HEK293 (cell line): ENCODE measurements at regions not wholly inside any gene's neighbourhood (a gene's known extent, or its start where the extent isn't known, plus 50 kb on each side); places are given as distances from the start of the nearest gene placed in this dataset.

Experiments used
- OSR2 ChIP-seq: fragments of 450-650 bp; formaldehyde crosslinking; IDR thresholded peaks from 2 replicates; pipeline ENCODE4 v1.5.1; 2016; ENCODE audit warnings: missing biosample characterization, missing genetic modification characterization
- YY1 ChIP-seq: fragments of 450-650 bp; formaldehyde crosslinking; IDR thresholded peaks from 2 replicates; pipeline ENCODE4 v1.5.1; 2018; ENCODE audit warnings: missing biosample characterization, missing genetic modification characterization
- ZBTB21 ChIP-seq: fragments of 450-650 bp; formaldehyde crosslinking; IDR thresholded peaks from 2 replicates; pipeline ENCODE4 v1.5.1; 2017; ENCODE audit warnings: missing biosample characterization, missing genetic modification characterization
- ZFHX2 ChIP-seq: fragments of 450-650 bp; formaldehyde crosslinking; conservative IDR thresholded peaks from 2 replicates; pipeline ENCODE4 v1.5.1; 2016; ENCODE audit warnings: missing biosample characterization, missing genetic modification characterization
- ZNF138 ChIP-seq: fragments of 450-650 bp; formaldehyde crosslinking; IDR thresholded peaks from 2 replicates; pipeline ENCODE4 v1.5.1; 2016; ENCODE audit warnings: missing biosample characterization, missing genetic modification characterization, borderline replicate concordance
- ZNF169 ChIP-seq: fragments of 450-650 bp; formaldehyde crosslinking; IDR thresholded peaks from 2 replicates; pipeline ENCODE4 v1.5.1; 2016; ENCODE audit warnings: missing biosample characterization, missing genetic modification characterization
- ZNF394 ChIP-seq: fragments of 450-650 bp; formaldehyde crosslinking; IDR thresholded peaks from 2 replicates; pipeline ENCODE4 v1.5.1; 2016; ENCODE audit warnings: missing biosample characterization, missing genetic modification characterization, mild to moderate bottlenecking, moderate library complexity, borderline replicate concordance
- ZNF768 ChIP-seq: fragments of 450-650 bp; formaldehyde crosslinking; IDR thresholded peaks from 2 replicates; pipeline ENCODE4 v1.5.1; 2018; ENCODE audit warnings: missing biosample characterization, mild to moderate bottlenecking, missing genetic modification characterization
- TF ChIP-seq, protein P1 (sequence below): fragments of 450-650 bp; formaldehyde crosslinking; IDR thresholded peaks from 2 replicates; pipeline ENCODE4 v1.5.1; 2016; ENCODE audit warnings: missing biosample characterization, missing genetic modification characterization

DNA sequence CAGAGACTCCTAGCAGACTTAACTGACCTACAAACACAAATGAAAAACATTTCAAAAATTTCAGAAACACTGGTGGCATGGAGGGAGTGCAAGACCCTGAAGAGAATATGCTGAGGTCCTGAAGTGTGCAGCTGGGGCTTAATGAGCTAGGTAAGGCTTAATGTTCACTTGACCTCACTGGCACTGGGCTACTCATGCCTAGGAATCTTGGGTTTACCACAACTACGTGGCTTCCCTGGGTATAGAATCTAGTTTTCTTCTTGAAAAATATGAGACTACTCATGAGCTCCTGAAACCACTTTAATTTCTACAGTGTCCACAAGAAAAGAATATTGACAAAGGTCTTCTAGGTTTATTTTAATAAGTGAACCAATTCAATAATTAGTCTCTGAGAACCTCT, 139.8 kb downstream of the HNMT start:
- no peak for TF ChIP-seq ZNF394 (tag by site-specific recombination)
- TF ChIP-seq ZFHX2 (tag by site-specific recombination), result no peak
- TF ChIP-seq, protein P1, sequence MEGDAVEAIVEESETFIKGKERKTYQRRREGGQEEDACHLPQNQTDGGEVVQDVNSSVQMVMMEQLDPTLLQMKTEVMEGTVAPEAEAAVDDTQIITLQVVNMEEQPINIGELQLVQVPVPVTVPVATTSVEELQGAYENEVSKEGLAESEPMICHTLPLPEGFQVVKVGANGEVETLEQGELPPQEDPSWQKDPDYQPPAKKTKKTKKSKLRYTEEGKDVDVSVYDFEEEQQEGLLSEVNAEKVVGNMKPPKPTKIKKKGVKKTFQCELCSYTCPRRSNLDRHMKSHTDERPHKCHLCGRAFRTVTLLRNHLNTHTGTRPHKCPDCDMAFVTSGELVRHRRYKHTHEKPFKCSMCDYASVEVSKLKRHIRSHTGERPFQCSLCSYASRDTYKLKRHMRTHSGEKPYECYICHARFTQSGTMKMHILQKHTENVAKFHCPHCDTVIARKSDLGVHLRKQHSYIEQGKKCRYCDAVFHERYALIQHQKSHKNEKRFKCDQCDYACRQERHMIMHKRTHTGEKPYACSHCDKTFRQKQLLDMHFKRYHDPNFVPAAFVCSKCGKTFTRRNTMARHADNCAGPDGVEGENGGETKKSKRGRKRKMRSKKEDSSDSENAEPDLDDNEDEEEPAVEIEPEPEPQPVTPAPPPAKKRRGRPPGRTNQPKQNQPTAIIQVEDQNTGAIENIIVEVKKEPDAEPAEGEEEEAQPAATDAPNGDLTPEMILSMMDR (tag by site-specific recombination), result no peak
- no peak for TF ChIP-seq ZNF138 (tag by site-specific recombination)
- TF ChIP-seq OSR2 (tag by site-specific recombination), result no peak
- no peak for TF ChIP-seq ZNF768 (tag by site-specific recombination)
- no peak for TF ChIP-seq YY1 (tag by site-specific recombination)
- TF ChIP-seq ZNF169 (tag by site-specific recombination), result no peak
- no peak for TF ChIP-seq ZBTB21 (tag by site-specific recombination)
